ENCODE measurements at regions not wholly inside any gene's neighbourhood (a gene's known extent, or its start where the extent isn't known, plus 50 kb on each side); places are given as distances from the start of the nearest gene placed in this dataset.

DNA sequence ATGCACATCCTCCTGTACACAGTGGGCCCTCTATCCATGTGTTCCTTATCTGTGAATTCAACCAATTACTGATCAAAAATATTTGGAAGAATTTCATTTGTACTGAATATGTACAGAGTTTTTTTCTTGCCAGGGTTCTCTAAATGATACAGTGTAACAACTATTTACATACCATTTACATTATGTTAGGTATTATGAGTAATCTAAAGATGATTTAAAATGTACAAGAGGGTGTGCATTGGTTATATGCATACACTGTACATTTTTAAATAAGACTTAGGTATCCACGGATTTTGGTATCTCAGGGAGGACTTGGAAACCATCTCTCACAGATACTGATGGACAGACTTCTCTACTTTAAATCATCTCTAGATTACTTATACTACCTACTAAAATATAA is 1333.9 kb downstream of the PCDH18 start:
- no peak for DNase-seq

DNA sequence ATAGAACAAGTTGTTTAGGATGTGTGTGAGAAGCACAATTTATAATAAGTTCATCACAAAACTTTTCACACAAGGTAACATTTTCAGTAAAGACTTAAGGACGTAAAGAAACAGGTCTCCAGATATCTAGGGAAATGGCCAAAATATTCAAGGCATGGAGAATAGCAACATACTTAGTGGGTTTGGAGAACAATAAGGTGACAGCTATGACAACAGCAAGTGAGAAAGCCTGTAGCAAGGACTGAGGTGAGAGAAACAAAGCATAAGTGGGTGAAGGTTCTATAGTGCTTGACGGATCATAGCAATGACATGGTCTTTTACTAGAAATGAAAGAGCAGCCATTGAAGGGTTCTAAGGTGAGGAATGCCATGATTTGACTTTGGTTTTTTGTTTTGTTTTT is 1337.3 kb downstream of the PCDH18 start:
- DNase-seq: no peak

DNA sequence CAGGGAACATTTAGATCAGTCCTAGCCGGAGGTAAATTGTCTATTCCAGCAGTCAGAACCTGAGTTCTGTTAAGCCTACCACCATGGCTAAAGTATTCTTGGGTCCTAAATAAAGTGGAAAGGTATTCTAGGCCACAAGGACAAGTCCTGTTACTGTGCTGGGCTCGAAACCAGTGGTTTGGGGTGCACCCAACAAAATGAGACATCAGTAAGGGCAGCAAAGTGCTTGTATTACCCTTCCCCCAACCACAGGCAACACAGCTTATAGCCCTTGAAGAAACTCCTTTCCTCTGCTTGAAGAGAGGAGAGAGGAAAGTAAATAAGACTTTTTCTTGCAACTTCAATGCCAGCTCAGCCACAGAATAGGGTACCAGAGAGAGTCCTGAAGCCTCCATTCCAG is 1345.6 kb downstream of the PCDH18 start:
- DNase-seq: no peak

DNA sequence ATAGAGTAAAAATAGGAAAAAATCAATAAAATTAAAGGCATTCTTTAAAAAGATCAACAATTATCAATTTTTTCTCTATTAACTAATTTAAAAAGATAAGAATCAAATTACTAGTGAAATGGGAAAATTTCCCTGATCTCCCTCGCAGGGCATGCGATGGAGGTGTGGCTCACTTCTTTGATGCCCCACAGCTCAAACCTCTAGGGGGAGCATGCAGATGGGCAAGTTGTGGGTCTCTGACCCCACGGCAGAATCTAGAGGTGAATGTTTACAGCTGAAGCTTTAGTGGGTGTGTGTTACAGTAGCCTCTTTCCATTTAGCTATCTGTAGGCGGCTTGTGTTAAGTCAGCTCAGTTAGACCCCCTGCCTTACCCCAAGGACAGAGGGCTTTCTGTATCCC is 1348.8 kb downstream of the PCDH18 start:
- DNase-seq: no peak

DNA sequence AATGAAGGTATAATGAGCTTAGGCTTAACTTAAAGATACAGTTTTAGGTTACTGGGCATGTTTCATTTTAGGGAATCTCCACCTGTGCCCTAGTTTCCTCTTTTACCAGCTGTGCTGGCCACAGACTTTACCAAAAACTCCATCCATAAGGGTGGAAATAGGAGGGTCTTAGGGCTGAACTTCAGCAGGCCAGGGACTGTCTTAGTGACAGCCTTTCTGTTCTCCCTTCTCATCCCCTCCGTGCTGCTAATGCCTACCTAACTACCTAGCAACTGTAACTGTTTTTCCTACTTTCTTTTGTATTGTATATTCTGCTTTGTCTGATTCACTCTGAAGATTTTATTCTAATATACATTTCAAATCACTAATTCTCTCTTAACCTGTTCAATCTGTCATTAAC is 1375.3 kb downstream of the PCDH18 start:
- DNase-seq: no peak

DNA sequence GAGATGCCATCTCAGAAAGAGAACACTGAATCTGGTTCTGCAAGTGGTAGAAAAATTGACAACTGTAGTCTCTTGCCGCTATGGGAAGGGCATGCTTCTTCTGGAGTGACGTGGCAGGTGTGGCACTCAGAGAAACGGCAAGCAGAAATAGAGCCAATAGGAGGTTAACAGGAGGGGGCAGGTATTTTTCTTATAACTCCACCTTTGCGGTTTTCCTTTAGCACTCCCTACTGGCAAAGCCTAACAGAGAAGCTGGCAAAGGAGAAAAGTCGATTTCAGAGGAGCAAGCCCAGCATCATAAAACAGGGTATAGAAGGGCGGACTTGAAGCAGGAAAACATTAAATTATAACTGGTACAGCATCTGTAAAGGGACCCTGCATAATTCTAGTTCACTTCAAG is 1382.2 kb downstream of the PCDH18 start:
- DNase-seq: no peak

DNA sequence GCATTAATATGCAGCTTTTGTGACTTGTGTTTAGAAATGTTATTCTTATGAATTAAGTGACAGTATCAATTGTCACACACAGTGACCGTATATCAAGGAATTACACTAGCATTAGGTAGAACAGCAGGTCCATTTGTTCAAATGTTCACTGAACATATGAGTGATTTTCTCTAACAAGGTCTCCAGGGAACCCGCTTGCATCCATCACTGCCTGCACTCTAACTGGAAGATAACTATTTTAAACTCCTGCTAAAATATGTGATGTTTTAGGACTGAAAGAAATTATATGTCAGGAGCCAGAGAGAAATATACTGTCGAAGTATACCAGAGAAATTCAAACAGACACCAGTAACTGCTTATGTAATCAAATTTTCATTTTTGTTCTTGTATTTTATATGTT is 1395.7 kb downstream of the PCDH18 start:
- DNase-seq: no peak

DNA sequence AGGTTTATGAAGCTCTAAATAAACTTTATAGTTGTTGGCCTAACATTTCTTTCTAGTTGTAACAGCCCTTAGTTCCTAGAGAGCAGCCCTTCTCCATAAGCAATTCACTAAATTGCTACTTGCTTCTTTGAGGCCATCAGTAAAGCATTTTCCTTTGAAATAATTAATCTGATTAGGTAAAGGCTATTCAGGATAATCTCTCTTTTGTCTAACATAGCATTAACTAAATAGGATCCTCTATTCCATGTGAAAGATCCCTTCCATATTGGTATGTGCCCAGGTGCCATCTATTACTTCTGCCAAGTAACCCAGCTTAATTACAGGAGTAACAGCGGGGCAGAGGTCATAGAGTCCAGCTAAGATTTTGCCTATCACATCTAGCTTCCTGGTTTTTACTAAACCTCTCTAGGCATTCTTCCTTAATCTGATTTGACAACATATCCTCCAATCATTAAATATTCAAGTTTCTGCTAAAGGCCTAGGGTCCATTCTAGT is 1408.0 kb downstream of the PCDH18 start:
- DNase-seq: no peak

DNA sequence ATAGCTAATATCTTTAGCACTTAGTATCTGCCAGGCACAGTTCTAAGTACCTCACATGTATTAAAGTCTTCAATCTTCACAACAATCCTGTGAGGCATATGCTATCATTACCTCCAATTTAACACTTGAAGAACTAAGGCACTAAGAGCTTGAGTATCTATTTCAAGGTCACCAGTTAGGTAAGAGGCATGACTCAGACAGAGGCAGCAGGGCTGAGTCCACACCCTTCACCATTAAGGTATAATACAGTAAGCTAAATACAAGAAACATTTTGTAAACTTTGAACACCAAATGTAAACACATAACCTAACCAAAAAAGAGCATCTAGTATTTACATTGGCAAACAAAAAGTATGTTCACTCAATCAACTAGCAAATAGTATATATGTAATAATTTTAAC is 1410.9 kb downstream of the PCDH18 start:
- no peak for DNase-seq

DNA sequence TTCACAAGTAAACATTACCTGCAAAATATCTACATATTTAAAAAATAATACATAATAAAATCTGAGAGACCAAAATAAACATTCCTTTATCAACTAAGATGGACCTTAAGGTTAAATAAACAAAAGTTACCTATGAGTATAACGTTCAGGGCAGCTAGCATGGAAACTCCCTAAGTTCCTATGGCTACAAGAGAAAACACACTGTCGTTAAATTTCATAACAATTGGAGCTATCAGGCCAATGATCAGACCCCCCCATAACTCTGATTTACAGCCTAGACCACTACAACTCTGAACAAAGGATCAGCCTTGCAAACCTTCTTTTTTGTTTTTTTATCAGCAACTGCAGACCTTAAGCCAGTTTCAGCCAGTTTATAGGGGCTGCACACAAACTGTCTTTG is 1418.4 kb downstream of the PCDH18 start:
- no peak for DNase-seq

DNA sequence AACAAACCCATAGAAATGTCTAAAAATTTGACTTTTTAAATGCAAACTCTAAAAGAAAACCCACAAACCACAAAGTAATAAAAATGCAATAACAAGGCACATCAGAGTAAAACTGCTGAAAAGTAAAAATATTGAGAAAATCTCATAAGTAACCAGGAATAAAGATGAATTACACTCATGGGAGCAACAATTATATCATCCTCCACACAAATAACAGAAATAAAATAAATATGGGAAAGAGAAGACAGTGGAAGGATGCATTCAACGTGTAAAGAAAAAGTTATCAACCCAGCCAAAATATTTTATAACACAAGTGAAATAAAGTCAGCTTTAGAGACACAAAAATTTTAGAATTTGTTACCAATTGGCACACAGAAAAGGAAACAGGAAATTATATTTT is 1420.2 kb downstream of the PCDH18 start:
- no peak for DNase-seq

DNA sequence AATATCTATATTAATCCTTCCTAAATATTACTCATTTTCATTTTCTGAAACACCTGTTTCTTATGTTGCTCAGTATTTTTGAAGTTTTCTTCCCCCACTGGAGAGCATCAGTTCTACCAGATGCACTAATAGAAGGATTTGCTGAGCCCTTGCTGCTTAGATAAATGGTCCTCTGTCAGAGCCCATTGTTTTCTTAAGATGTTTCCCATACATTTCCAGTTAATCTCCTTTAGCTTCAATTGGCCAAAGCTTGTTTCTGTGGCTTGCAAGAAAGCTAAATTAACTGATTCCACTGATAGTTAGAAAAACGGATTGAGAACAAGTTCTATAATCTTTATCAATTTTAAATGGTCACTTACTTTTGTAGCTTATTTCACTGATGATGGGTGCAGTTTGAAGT is 1425.5 kb downstream of the PCDH18 start:
- no peak for DNase-seq

DNA sequence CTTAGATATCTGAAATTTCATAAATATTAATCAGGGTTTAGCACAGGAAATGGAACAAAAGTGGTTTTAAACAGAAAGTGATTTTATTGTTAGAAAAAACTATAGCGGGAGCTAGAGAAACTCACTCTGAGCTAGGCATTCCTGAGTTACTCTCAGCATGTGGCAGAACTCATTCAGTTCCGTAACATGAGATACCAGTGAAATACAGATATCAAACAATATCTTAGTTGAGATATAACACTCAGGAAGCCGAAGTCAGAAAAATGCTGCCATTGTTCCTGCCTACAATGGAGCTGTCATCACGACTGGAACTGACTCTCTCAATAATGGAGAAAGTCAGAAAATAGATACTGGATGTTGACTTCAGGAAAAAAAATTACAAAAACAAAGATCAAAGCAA is 1428.7 kb downstream of the PCDH18 start:
- no peak for DNase-seq

DNA sequence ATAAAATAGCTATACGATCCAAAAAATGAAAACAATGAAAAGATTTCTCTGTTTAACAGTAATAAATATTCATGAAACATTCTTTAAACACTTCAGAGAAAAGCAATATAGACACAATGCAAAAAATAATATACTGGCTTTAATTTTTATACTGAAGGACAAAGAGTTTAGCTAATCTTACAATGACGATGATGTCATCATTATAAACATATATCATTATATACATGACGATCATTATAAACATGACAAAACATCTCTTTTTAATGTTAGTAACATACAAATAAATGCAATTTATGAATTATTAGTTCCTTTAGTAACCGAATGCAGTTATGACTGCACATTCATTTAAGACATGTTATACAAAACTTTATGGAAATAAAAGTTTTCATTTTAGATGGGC is 1434.6 kb downstream of the PCDH18 start:
- no peak for DNase-seq

DNA sequence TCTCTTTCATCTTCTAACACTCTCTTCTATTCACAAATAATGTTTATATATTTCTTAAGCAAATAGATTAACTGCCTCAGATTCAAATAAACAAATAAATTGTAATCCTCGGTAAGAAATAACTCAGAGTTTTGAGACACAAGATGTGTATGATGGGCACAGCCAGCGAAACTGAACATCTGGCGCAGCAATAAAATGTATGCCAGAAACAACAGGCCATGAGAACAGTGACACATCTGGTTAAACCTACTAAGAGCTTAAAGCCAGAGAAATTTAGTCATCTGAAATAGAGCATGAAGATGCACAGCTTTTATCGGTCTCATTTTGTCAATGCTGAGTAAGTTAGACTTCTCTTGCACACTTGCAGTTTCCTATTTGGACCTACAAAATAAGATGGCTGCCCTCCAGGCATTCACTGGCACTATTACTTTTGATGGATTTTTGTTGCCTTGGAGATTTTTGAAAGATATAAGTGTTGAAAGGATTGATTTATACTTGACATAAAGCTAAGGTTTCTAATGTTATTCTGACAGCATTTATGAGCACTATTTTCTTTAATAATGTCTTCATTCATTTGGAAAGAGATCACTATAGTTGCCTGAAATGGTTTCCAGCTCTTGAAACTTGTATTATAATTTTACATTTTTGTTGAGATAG is 1444.0 kb downstream of the PCDH18 start:
- DNase-seq: no peak

DNA sequence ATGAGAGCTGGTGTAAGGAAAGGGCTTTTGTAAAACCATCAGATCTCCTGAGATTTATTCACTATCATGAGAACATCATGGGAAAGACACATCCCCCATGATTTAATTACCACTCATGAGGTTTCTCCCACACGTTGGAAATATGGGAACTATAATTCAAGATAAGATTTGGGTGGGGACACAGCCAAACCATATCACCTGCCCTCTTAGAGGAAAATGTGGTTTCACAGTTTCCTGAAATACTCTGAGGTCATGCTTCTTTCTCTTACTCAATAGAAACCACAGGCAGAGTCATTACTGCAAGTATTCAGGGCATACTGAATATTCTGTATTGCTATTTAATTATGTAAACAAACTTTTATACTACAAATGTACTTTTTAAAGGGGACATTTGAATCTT is 1453.3 kb downstream of the PCDH18 start:
- no peak for DNase-seq

DNA sequence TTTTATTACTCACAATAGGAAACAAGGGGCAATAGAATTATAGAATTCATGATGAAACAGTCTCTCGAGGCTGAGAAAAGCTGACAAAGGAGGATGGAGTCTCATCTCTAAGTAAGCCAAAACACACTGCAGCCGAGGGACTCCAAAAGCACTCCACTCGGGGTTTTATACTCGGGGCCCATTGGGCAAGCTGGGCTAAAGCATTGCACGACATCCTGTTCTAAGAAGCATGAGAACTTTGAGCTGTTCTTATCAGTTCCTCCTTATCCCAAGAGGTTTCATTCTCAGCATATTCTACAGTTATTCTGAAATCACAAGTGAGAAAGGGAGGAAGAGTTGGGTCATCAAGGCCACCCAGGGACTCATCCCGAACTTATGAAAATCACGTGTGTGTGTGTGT is 1475.5 kb downstream of the PCDH18 start:
- no peak for DNase-seq

DNA sequence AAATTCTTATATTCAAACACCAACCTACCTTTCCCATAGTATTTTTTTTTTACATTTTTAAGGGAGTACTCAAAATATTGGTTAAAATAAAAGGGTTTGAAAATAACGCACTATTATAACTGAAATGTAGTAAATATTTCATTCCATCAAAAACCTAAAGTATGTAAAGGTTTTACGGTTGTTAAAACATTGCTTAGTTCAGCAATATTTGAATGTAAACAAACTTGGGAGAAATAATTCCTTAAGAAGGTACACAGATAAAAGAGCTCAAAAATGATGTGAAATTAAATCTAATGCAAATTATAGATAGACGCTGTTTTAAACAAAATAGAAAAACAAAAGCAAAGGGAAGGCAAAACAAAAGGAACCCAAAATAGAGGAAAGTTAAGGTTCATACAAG is 1476.9 kb downstream of the PCDH18 start:
- no peak for DNase-seq

DNA sequence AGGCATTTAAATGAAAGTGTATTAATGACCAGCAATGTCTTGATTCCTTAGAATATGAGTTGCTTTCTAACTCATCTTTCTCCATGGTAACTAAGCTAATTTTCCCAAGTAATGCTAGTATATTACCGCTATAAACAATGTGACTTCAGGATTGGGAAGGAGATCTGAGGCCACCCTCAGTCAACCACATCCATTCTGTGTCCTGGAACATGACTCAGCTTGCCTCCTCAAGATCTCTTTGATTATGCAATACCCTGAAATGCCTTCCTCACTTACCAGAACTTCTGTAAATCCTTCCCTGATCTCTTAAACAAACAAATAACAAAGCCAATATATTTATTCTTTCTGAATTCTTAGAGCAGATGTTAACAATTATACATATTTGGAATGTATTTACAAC is 1495.5 kb downstream of the PCDH18 start:
- no peak for DNase-seq

DNA sequence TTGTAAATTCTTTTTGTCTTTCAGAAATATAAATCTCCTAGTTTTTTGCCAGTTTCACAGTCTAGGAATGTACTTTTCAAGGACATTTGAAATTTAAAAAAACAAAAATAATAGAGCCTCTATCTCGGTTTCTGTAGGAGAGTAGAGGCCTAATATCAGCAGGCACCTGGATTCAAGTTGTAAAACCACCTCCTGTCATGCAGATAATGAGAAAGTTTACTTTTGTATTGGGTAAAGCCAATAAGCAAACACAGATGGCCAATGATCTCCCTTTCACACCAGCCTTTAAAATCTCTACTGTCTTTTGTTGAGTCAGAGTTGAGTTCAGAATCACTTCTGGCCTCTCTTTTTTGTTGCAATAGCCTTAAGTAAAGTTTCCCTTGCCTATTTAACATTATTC is 1499.9 kb downstream of the PCDH18 start:
- DNase-seq: no peak

DNA sequence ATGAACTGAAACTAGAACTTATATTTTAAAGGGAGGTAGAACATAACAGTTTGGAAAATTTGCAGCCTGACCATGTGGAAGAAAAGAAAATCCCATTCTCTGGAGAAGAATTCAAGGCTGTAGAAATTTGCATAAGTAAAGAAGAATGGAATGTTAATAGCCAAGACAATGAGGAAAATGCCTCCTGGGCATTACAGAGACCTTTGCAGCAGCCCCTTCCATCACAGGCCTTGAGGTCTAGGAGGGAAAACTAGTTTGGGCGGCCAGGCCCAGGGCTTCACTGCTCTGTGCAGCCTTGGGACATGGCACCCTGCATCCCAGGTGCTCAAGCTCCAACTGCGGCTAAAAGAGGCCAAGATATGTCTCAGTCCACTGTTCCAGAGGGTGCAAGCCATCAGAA is 1506.8 kb downstream of the PCDH18 start:
- DNase-seq: no peak

DNA sequence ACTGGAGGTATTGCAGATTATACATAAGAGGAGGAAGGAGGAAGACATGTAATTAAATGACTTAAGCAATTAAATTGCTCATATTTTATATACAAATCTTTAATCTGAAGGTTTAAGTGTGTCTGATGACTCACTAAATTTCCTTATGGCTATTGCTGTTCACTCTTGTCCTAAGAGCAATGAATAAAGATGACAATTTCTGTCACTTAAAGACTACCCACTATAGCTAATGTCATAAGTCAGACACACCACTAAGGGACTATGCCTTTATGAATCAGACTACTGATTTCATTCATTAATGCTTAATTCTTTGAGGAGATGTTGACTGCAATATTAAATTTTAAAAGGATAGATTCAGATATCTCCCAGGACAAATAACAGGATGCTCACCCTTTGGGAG is 1514.7 kb downstream of the PCDH18 start:
- DNase-seq: no peak

DNA sequence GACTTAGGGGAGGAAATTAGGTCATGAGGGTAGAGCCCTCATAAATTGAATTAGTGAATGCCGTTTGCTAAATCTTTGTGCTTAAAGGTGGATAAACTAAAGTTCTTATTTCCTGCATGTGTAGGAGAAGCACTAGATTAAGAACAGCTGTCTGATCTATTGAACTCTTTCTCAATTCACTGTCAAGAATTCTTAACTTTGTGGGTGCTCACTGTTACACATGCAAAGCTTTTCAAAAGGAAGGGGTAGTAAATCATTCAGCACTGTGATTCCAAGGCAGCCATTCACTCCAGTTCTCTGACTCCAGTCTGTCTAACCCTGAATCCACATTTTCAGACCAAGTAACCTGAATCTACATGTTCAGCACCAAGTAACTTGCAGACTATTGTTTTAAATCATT is 1520.1 kb downstream of the PCDH18 start:
- DNase-seq: no peak

DNA sequence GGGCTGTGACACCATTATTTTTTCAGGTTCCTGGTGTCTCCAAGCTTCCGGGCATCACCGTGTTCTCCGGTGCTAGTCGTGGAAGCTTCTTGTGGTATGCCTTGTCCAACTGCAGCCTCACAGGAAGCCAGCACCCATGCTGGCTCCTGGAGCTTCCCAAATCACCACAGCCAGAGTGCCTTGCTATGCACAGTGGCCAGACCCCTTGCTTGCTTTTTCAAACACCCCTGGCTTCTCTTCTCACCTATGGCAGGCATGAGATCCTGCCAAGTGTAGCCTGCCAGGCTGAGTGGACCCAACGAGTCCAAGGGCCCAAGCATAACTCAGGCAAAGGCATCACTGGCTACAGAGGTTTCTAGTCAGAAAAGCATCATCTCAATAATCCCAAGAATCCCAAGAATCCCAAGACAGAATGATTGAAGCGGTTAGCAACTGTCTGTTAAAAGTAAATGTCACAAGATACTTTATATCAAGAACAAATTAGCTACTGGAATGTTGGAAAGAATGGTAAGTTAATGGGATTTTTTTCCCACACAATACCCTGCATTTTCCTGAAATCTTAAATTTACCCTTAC is 1522.9 kb downstream of the PCDH18 start:
- DNase-seq: no peak

DNA sequence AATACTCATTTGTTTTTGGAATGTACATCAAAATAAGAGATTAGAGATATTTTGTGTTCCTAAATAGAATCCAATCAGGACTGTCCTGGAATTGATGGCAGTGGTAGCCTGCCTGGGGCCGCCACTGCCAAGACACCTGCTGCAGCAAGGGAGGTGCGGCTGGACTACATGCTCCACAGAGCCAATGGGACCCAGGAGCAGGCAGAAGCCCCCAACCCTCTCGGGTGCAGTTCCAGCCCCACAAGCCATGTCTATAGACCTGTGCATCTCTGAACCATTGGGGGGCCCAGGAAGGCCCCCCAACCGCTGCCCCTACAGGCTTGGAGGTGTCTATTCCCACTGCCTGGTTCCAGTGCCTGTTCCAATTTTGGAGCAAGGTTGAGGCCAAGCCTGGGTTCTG is 1524.3 kb downstream of the PCDH18 start:
- no peak for DNase-seq
